ENCODE measurements at regions not wholly inside any gene's neighbourhood (a gene's known extent, or its start where the extent isn't known, plus 50 kb on each side); places are given as distances from the start of the nearest gene placed in this dataset.
A peak's percentile ranks its signal among the peaks of the same experiment; 100 is the strongest.

GRCh38 chr3:76490064-76490463 is 549.8 kb upstream of the ROBO2 start:
- no peak overlapping the region for H2AFZ ChIP-seq (ENCODE audit: low read depth, low read length)
- no peak overlapping the region for H2BK12ac ChIP-seq (ENCODE audit: low read length in 2 of 2)
- H3K9me3 ChIP-seq (ENCODE audit: control insufficient read depth, low read length) = no peaks in the 10 kb centered on the region
- H3K4me2 ChIP-seq (ENCODE audit: low read length, poor library complexity, severe bottlenecking) = no peak overlapping the region
- no peaks in the 10 kb centered on the region for H3K4me1 ChIP-seq (ENCODE audit: control insufficient read depth, insufficient read depth, low read depth, low read length)
- H2AK5ac ChIP-seq (ENCODE audit: low read length, severe bottlenecking) = no peak overlapping the region
- no peak overlapping the region for H2BK5ac ChIP-seq (ENCODE audit: low read depth, low read length, poor library complexity, severe bottlenecking)
- H4K91ac ChIP-seq (ENCODE audit: low read length) = no peak overlapping the region
- no peak overlapping the region for H3K27ac ChIP-seq (ENCODE audit: low read length, poor library complexity, severe bottlenecking)
- no peaks in the 10 kb centered on the region for H3K79me1 ChIP-seq (replicated peaks; ENCODE audit: low read length, poor library complexity, severe bottlenecking)
- no peak overlapping the region for H2BK120ac ChIP-seq (ENCODE audit: low read depth, low read length)
- no peak overlapping the region for H3K9ac ChIP-seq (ENCODE audit: low read length)
- H3K14ac ChIP-seq (ENCODE audit: low read length in 2 of 2) = no peak overlapping the region
- WGBS = 98% methylated on average over 3 of the region's 3 CpGs
- no peak overlapping the region for H4K8ac ChIP-seq (ENCODE audit: low read length)
- no peak for DNase-seq
- H3K4ac ChIP-seq (ENCODE audit: low read depth in 1 of 2, low read length in 2 of 2) = no peak overlapping the region
- H3K27me3 ChIP-seq (ENCODE audit: control insufficient read depth in 1 of 2, insufficient read depth in 1 of 2, low read length in 2 of 2) = no peaks in the 10 kb centered on the region
- no peak overlapping the region for H2BK15ac ChIP-seq (ENCODE audit: low read depth, poor library complexity, severe bottlenecking)
- no peak overlapping the region for H3K4me3 ChIP-seq (ENCODE audit: insufficient read depth in 1 of 2, low read depth in 1 of 2, low read length in 2 of 2)
- H3K23ac ChIP-seq (ENCODE audit: low read length in 2 of 2) = no peak overlapping the region
- H3K18ac ChIP-seq (ENCODE audit: low read depth in 1 of 2, low read length in 2 of 2) = no peak overlapping the region
- no peaks in the 10 kb centered on the region for H3K36me3 ChIP-seq (ENCODE audit: control insufficient read depth in 1 of 2, insufficient read depth in 2 of 2, low read depth in 1 of 2, low read length in 2 of 2)

GRCh38 chr3:76495216-76495615 is 544.7 kb upstream of the ROBO2 start:
- 100% methylated on average over 1 of the region's 2 CpGs for WGBS

GRCh38 chr3:76497636-76498035 is 542.3 kb upstream of the ROBO2 start:
- peak; percentile 4 for DNase-seq
- Histone ChIP-seq H2BK5ac (ENCODE audit: low read depth, low read length, poor library complexity, severe bottlenecking) (no peak overlapping the region), H3K27ac (ENCODE audit: low read length, poor library complexity, severe bottlenecking) (no peak overlapping the region), H3K23ac (ENCODE audit: low read length in 2 of 2) (no peak overlapping the region), H3K27me3 (ENCODE audit: control insufficient read depth in 1 of 2, insufficient read depth in 1 of 2, low read length in 2 of 2) (no peaks in the 10 kb centered on the region), H2AFZ (ENCODE audit: low read depth, low read length) (no peak overlapping the region), H2BK15ac (ENCODE audit: low read depth, poor library complexity, severe bottlenecking) (no peak overlapping the region), H3K9me3 (ENCODE audit: control insufficient read depth, low read length) (no peaks in the 10 kb centered on the region), H3K4ac (ENCODE audit: low read depth in 1 of 2, low read length in 2 of 2) (no peak overlapping the region), H3K9ac (ENCODE audit: low read length) (no peak overlapping the region), H4K8ac (ENCODE audit: low read length) (no peak overlapping the region), H2BK120ac (ENCODE audit: low read depth, low read length) (no peak overlapping the region), H3K79me1 (replicated peaks; ENCODE audit: low read length, poor library complexity, severe bottlenecking) (no peaks in the 10 kb centered on the region), H3K4me3 (ENCODE audit: insufficient read depth in 1 of 2, low read depth in 1 of 2, low read length in 2 of 2) (no peak overlapping the region), H4K91ac (ENCODE audit: low read length) (no peak overlapping the region), H3K36me3 (ENCODE audit: control insufficient read depth in 1 of 2, insufficient read depth in 2 of 2, low read depth in 1 of 2, low read length in 2 of 2) (no peaks in the 10 kb centered on the region), H3K4me1 (ENCODE audit: control insufficient read depth, insufficient read depth, low read depth, low read length) (no peaks in the 10 kb centered on the region), H2BK12ac (ENCODE audit: low read length in 2 of 2) (no peak overlapping the region), H3K14ac (ENCODE audit: low read length in 2 of 2) (no peak overlapping the region), H3K4me2 (ENCODE audit: low read length, poor library complexity, severe bottlenecking) (no peak overlapping the region), H2AK5ac (ENCODE audit: low read length, severe bottlenecking) (no peak overlapping the region), H3K18ac (ENCODE audit: low read depth in 1 of 2, low read length in 2 of 2) (no peak overlapping the region)
- WGBS = 45% methylated on average over 2 of the region's 3 CpGs

More at GRCh38 chr3:76495216-76495615, 544.7 kb upstream of the ROBO2 start:
- no peak overlapping the region for H2AK5ac ChIP-seq (ENCODE audit: low read length, severe bottlenecking)
- H3K18ac ChIP-seq (ENCODE audit: low read depth in 1 of 2, low read length in 2 of 2) = no peak overlapping the region
- no peak overlapping the region for H3K9ac ChIP-seq (ENCODE audit: low read length)
- H3K23ac ChIP-seq (ENCODE audit: low read length in 2 of 2) = no peak overlapping the region
- H2BK120ac ChIP-seq (ENCODE audit: low read depth, low read length) = no peak overlapping the region
- H3K27ac ChIP-seq (ENCODE audit: low read length, poor library complexity, severe bottlenecking) = no peak overlapping the region
- no peaks in the 10 kb centered on the region for H3K4me1 ChIP-seq (ENCODE audit: control insufficient read depth, insufficient read depth, low read depth, low read length)
- H2BK15ac ChIP-seq (ENCODE audit: low read depth, poor library complexity, severe bottlenecking) = no peak overlapping the region
- no peak overlapping the region for H3K14ac ChIP-seq (ENCODE audit: low read length in 2 of 2)
- DNase-seq = no peak
- no peak overlapping the region for H3K4me3 ChIP-seq (ENCODE audit: insufficient read depth in 1 of 2, low read depth in 1 of 2, low read length in 2 of 2)
- H4K8ac ChIP-seq (ENCODE audit: low read length) = no peak overlapping the region
- H2BK12ac ChIP-seq (ENCODE audit: low read length in 2 of 2) = no peak overlapping the region
- H2AFZ ChIP-seq (ENCODE audit: low read depth, low read length) = no peak overlapping the region
- no peak overlapping the region for H4K91ac ChIP-seq (ENCODE audit: low read length)
- H3K79me1 ChIP-seq (replicated peaks; ENCODE audit: low read length, poor library complexity, severe bottlenecking) = no peaks in the 10 kb centered on the region
- no peak overlapping the region for H2BK5ac ChIP-seq (ENCODE audit: low read depth, low read length, poor library complexity, severe bottlenecking)
- no peak overlapping the region for H3K4ac ChIP-seq (ENCODE audit: low read depth in 1 of 2, low read length in 2 of 2)
- H3K9me3 ChIP-seq (ENCODE audit: control insufficient read depth, low read length) = no peaks in the 10 kb centered on the region
- H3K27me3 ChIP-seq (ENCODE audit: control insufficient read depth in 1 of 2, insufficient read depth in 1 of 2, low read length in 2 of 2) = no peaks in the 10 kb centered on the region
- H3K36me3 ChIP-seq (ENCODE audit: control insufficient read depth in 1 of 2, insufficient read depth in 2 of 2, low read depth in 1 of 2, low read length in 2 of 2) = no peaks in the 10 kb centered on the region
- H3K4me2 ChIP-seq (ENCODE audit: low read length, poor library complexity, severe bottlenecking) = no peak overlapping the region

GRCh38 chr3:76500746-76501275 is 539.1 kb upstream of the ROBO2 start:
- no peak overlapping the region for H3K27ac ChIP-seq (ENCODE audit: low read length, poor library complexity, severe bottlenecking)
- H2AK5ac ChIP-seq (ENCODE audit: low read length, severe bottlenecking) = no peak overlapping the region
- H2BK5ac ChIP-seq (ENCODE audit: low read depth, low read length, poor library complexity, severe bottlenecking) = no peak overlapping the region
- no peak overlapping the region for H3K4ac ChIP-seq (ENCODE audit: low read depth in 1 of 2, low read length in 2 of 2)
- H3K36me3 ChIP-seq (ENCODE audit: control insufficient read depth in 1 of 2, insufficient read depth in 2 of 2, low read depth in 1 of 2, low read length in 2 of 2) = no peaks in the 10 kb centered on the region
- H3K14ac ChIP-seq (ENCODE audit: low read length in 2 of 2) = no peak overlapping the region
- H3K18ac ChIP-seq (ENCODE audit: low read depth in 1 of 2, low read length in 2 of 2) = no peak overlapping the region
- H4K91ac ChIP-seq (ENCODE audit: low read length) = no peak overlapping the region
- H3K4me3 ChIP-seq (ENCODE audit: insufficient read depth in 1 of 2, low read depth in 1 of 2, low read length in 2 of 2) = no peak overlapping the region
- no peak for DNase-seq
- H2AFZ ChIP-seq (ENCODE audit: low read depth, low read length) = no peak overlapping the region
- no peak overlapping the region for H3K23ac ChIP-seq (ENCODE audit: low read length in 2 of 2)
- H2BK120ac ChIP-seq (ENCODE audit: low read depth, low read length) = no peak overlapping the region
- no peak overlapping the region for H4K8ac ChIP-seq (ENCODE audit: low read length)
- no peaks in the 10 kb centered on the region for H3K79me1 ChIP-seq (replicated peaks; ENCODE audit: low read length, poor library complexity, severe bottlenecking)
- no peaks in the 10 kb centered on the region for H3K4me1 ChIP-seq (ENCODE audit: control insufficient read depth, insufficient read depth, low read depth, low read length)
- no peak overlapping the region for H3K4me2 ChIP-seq (ENCODE audit: low read length, poor library complexity, severe bottlenecking)
- no peak overlapping the region for H2BK12ac ChIP-seq (ENCODE audit: low read length in 2 of 2)
- no peak overlapping the region for H2BK15ac ChIP-seq (ENCODE audit: low read depth, poor library complexity, severe bottlenecking)
- no peak overlapping the region for H3K9ac ChIP-seq (ENCODE audit: low read length)
- no CpG with 5 or more reads among the region's 2 CpGs for WGBS
- H3K9me3 ChIP-seq (ENCODE audit: control insufficient read depth, low read length) = no peaks in the 10 kb centered on the region
- H3K27me3 ChIP-seq (ENCODE audit: control insufficient read depth in 1 of 2, insufficient read depth in 1 of 2, low read length in 2 of 2) = no peaks in the 10 kb centered on the region

Measured in mesenchymal stem cell (in vitro differentiated cells and primary cell).